ENCODE measurements at regions not wholly inside any gene's neighbourhood (a gene's known extent, or its start where the extent isn't known, plus 50 kb on each side); places are given as distances from the start of the nearest gene placed in this dataset.
"Not testable (repeated sequence)": the region's sequence is repeated elsewhere in the genome, so short reads cannot be mapped to it uniquely, and the experiment has no call there.

- not testable (repeated sequence) for DNase-seq
These were observed 303.3 kb upstream of the GRM3 start for GRCh38 chr7:86340407-86340806.

GRCh38 chr7:86339051-86339450, 304.7 kb upstream of the GRM3 start:
- DNase-seq, result no peak

- DNase-seq, result no peak
These were observed 314.8 kb upstream of the GRM3 start for GRCh38 chr7:86328801-86329433.

GRCh38 chr7:86326847-86327246, 316.9 kb upstream of the GRM3 start:
- no peak for DNase-seq

GRCh38 chr7:86320889-86321288, 322.8 kb upstream of the GRM3 start:
- DNase-seq, result no peak

GRCh38 chr7:86320341-86320740, 323.4 kb upstream of the GRM3 start:
- no peak for DNase-seq

- DNase-seq, result no peak
These were observed 329.9 kb upstream of the GRM3 start for GRCh38 chr7:86313842-86314241.

GRCh38 chr7:86301301-86301700, 342.4 kb upstream of the GRM3 start:
- no peak for DNase-seq

- DNase-seq, result no peak
These were observed 348.2 kb upstream of the GRM3 start for GRCh38 chr7:86295526-86295925.

- DNase-seq, result no peak
These were observed 361.6 kb upstream of the GRM3 start for GRCh38 chr7:86282014-86282682.

- no peak for DNase-seq
These were observed 363.6 kb upstream of the GRM3 start for GRCh38 chr7:86280150-86280549.

GRCh38 chr7:86262781-86263180, 380.9 kb upstream of the GRM3 start:
- no peak for DNase-seq

- no peak for DNase-seq
These were observed 385.8 kb upstream of the GRM3 start for GRCh38 chr7:86257894-86258293.

GRCh38 chr7:86252406-86252805, 391.3 kb upstream of the GRM3 start:
- no peak for DNase-seq

GRCh38 chr7:86248977-86249376, 394.7 kb upstream of the GRM3 start:
- DNase-seq, result no peak

GRCh38 chr7:86243171-86243570, 400.5 kb upstream of the GRM3 start:
- no peak for DNase-seq

- DNase-seq, result no peak
These were observed 417.5 kb upstream of the GRM3 start for GRCh38 chr7:86226191-86226590.

- DNase-seq, result no peak
These were observed 420.9 kb upstream of the GRM3 start for GRCh38 chr7:86222806-86223205.

GRCh38 chr7:86214734-86215133, 429.0 kb upstream of the GRM3 start:
- no peak for DNase-seq

- no peak for DNase-seq
These were observed 430.7 kb upstream of the GRM3 start for GRCh38 chr7:86212976-86213375.

- no peak for DNase-seq
These were observed 434.7 kb upstream of the GRM3 start for GRCh38 chr7:86209036-86209435.

GRCh38 chr7:86207740-86208139, 436.0 kb upstream of the GRM3 start:
- no peak for DNase-seq

- DNase-seq, result no peak
These were observed 440.9 kb upstream of the GRM3 start for GRCh38 chr7:86202833-86203232.

- DNase-seq, result no peak
These were observed 441.9 kb upstream of the GRM3 start for GRCh38 chr7:86201767-86202166.
